GM18498 (cell line): ENCODE measurements at regions not wholly inside any gene's neighbourhood (a gene's known extent, or its start where the extent isn't known, plus 50 kb on each side); places are given as distances from the start of the nearest gene placed in this dataset.
"Not testable (repeated sequence)": the region's sequence is repeated elsewhere in the genome, so short reads cannot be mapped to it uniquely, and the experiment has no call there.

ENCODE experiments used
- ATAC-seq: cut with Tn5 transposase; IDR thresholded peaks from one replicate; pipeline ENCODE4 v1.9.1; 2021; ENCODE audit warnings: mild to moderate bottlenecking, moderate library complexity; ENCODE audit not compliant: unreplicated experiment

- no peak for ATAC-seq
Measured at GRCh38 chr4:64016893-64017292, 392.4 kb downstream of the TECRL start.

GRCh38 chr4:64014647-64015046, 394.6 kb downstream of the TECRL start:
- ATAC-seq = no peak

GRCh38 chr4:64001229-64001898, 407.9 kb downstream of the TECRL start:
- peak; percentile 91 for ATAC-seq

GRCh38 chr4:64000241-64000640, 409.0 kb downstream of the TECRL start:
- ATAC-seq = no peak

- no peak for ATAC-seq
Measured at GRCh38 chr4:63986253-63986652, 423.0 kb downstream of the TECRL start.

GRCh38 chr4:63983224-63983623, 426.0 kb downstream of the TECRL start:
- ATAC-seq = no peak

- no peak for ATAC-seq
Measured at GRCh38 chr4:63965875-63966274, 443.4 kb downstream of the TECRL start.

- not testable (repeated sequence) for ATAC-seq
Measured at GRCh38 chr4:63942706-63943286, 466.5 kb downstream of the TECRL start.

- no peak for ATAC-seq
Measured at GRCh38 chr4:63937961-63938360, 471.3 kb downstream of the TECRL start.

GRCh38 chr4:63922146-63922545, 487.1 kb downstream of the TECRL start:
- no peak for ATAC-seq

GRCh38 chr4:63921561-63921960, 487.7 kb downstream of the TECRL start:
- ATAC-seq = no peak

GRCh38 chr4:63919636-63920365, 489.4 kb downstream of the TECRL start:
- no peak for ATAC-seq

- ATAC-seq = no peak
Measured at GRCh38 chr4:63906660-63907183, 502.5 kb downstream of the TECRL start.

- no peak for ATAC-seq
Measured at GRCh38 chr4:63904201-63904600, 505.0 kb downstream of the TECRL start.

- ATAC-seq = no peak
Measured at GRCh38 chr4:63901304-63901703, 507.9 kb downstream of the TECRL start.

- ATAC-seq = no peak
Measured at GRCh38 chr4:63898961-63899360, 510.3 kb downstream of the TECRL start.

- no peak for ATAC-seq
Measured at GRCh38 chr4:63894161-63894560, 515.1 kb downstream of the TECRL start.

GRCh38 chr4:63869370-63869769, 539.9 kb downstream of the TECRL start:
- no peak for ATAC-seq

GRCh38 chr4:63851496-63851895, 557.8 kb downstream of the TECRL start:
- ATAC-seq = no peak

GRCh38 chr4:63841266-63841665, 568.0 kb downstream of the TECRL start:
- no peak for ATAC-seq

- ATAC-seq = no peak
Measured at GRCh38 chr4:63831590-63832155, 577.6 kb downstream of the TECRL start.
